Trophoblast cell (in vitro differentiated cells and primary cell): ENCODE measurements at regions not wholly inside any gene's neighbourhood (a gene's known extent, or its start where the extent isn't known, plus 50 kb on each side); places are given as distances from the start of the nearest gene placed in this dataset.

Experiments
- DNase-seq, 2 donors: peaks; one replicate each; pipeline ENCODE4 v3.0.0-alpha.2; 2016
- H2AFZ ChIP-seq: 2 replicates; pipeline ENCODE4 v1.6.1; 2013; ENCODE audit warnings: low read length, moderate library complexity, mild to moderate bottlenecking; ENCODE audit not compliant: insufficient read depth, poor library complexity
- H2AK5ac ChIP-seq: 2 replicates; pipeline ENCODE4 v1.6.1; 2013; ENCODE audit warnings: mild to moderate bottlenecking, low read length
- H2BK120ac ChIP-seq: 2 replicates; pipeline ENCODE4 v1.6.1; 2013; ENCODE audit warnings: low read length, mild to moderate bottlenecking, moderate library complexity; ENCODE audit not compliant: insufficient read depth, poor library complexity
- H2BK12ac ChIP-seq: 2 replicates; pipeline ENCODE4 v1.6.1; 2013; ENCODE audit warnings: mild to moderate bottlenecking, low read length, moderate library complexity
- H2BK5ac ChIP-seq: 2 replicates; pipeline ENCODE4 v1.6.1; 2013; ENCODE audit warnings: low read length, low read depth, moderate library complexity, mild to moderate bottlenecking; ENCODE audit not compliant: poor library complexity
- H3K14ac ChIP-seq: 2 replicates; pipeline ENCODE4 v1.6.1; 2013; ENCODE audit warnings: mild to moderate bottlenecking, low read length
- H3K18ac ChIP-seq: 2 replicates; pipeline ENCODE4 v1.6.1; 2013; ENCODE audit warnings: mild to moderate bottlenecking, low read length
- H3K23ac ChIP-seq: 2 replicates; pipeline ENCODE4 v1.6.1; 2013; ENCODE audit warnings: low read length
- H3K27ac ChIP-seq: 2 replicates; pipeline ENCODE4 v1.5.1; 2013; ENCODE audit warnings: low read depth, mild to moderate bottlenecking, inconsistent platforms, low read length, moderate library complexity
- H3K27me3 ChIP-seq: 2 replicates; pipeline ENCODE4 v1.6.1; 2013; ENCODE audit warnings: inconsistent platforms, mild to moderate bottlenecking, low read length, moderate library complexity; ENCODE audit not compliant: insufficient read depth
- H3K36me3 ChIP-seq, 2 experiments: 1 replicate in 1 of 2; 2 replicates in 1 of 2; pipeline ENCODE4 v1.6.1; 2013; ENCODE audit warnings: low read length in 2 of 2, mild to moderate bottlenecking in 2 of 2, moderate library complexity in 1 of 2; ENCODE audit not compliant: insufficient read depth in 2 of 2, control insufficient read depth in 1 of 2
- H3K4ac ChIP-seq: 2 replicates; pipeline ENCODE4 v1.6.1; 2013; ENCODE audit warnings: low read depth, mild to moderate bottlenecking, low read length, moderate library complexity
- H3K4me1 ChIP-seq, 2 experiments: 1 replicate in 1 of 2; 2 replicates in 1 of 2; pipeline ENCODE4 v1.6.1; 2013; ENCODE audit warnings: low read length in 2 of 2, mild to moderate bottlenecking in 2 of 2, moderate library complexity in 1 of 2; ENCODE audit not compliant: insufficient read depth in 2 of 2, control insufficient read depth in 1 of 2
- H3K4me2 ChIP-seq: 2 replicates; pipeline ENCODE4 v1.6.1; 2013; ENCODE audit warnings: inconsistent platforms, mild to moderate bottlenecking, low read length, moderate library complexity
- H3K4me3 ChIP-seq: 2 replicates; pipeline ENCODE4 v1.5.1; 2013; ENCODE audit warnings: mild to moderate bottlenecking, low read depth, low read length, inconsistent platforms
- H3K79me1 ChIP-seq: one replicate; pipeline ENCODE4 v1.6.1; 2013; ENCODE audit warnings: low read length
- H3K79me2 ChIP-seq: 2 replicates; pipeline ENCODE4 v1.6.1; 2013; ENCODE audit warnings: low read length, mild to moderate bottlenecking; ENCODE audit not compliant: control insufficient read depth, insufficient read depth, poor library complexity
- H3K9ac ChIP-seq: 2 replicates; pipeline ENCODE4 v1.6.1; 2013; ENCODE audit warnings: mild to moderate bottlenecking, low read length
- H3K9me3 ChIP-seq: 2 replicates; pipeline ENCODE4 v1.6.1; 2013; ENCODE audit warnings: low read depth, mild to moderate bottlenecking, control low read depth, inconsistent platforms, low read length; ENCODE audit not compliant: insufficient read depth
- H4K12ac ChIP-seq: 2 replicates; pipeline ENCODE4 v1.6.1; 2013; ENCODE audit warnings: low read depth, mild to moderate bottlenecking, low read length, moderate library complexity
- H4K8ac ChIP-seq: 2 replicates; pipeline ENCODE4 v1.6.1; 2013; ENCODE audit warnings: low read depth, mild to moderate bottlenecking, low read length, moderate library complexity
- H4K91ac ChIP-seq: one replicate; pipeline ENCODE4 v1.6.1; 2013; ENCODE audit warnings: low read depth, mild to moderate bottlenecking, low read length, moderate library complexity
- WGBS: extraction: QIAGEN DNeasy Blood & Tissue Kit; methylation state at CpG from one replicate; pipeline ENCODE4 v1.1.7; 2013; ENCODE audit warnings: missing lambda C conversion rate; ENCODE audit not compliant: insufficient read length, insufficient coverage; ENCODE audit errors: extremely low coverage; 5-methylcytosine and 5-hydroxymethylcytosine counted together

DNA sequence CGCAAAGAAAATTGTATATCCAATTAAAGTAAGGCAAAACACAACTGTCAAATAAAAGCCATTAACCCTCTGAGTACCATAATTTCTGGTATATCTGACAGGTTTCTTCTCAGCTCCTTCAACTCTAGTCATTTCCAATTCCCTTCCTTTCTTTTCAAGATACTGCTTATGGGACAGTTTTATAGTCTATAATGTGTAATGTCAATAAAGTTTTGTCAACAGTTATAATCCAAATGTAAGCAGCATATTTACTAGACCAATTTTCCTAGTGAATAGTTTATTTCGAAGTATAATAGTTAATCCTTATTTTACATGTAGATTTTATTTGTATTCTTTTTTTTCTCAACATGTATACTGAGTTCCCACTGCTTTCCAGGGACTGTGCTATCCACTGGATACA lies 1081.8 kb downstream of the EPHA7 start:
- Histone ChIP-seq H3K9me3 (no peaks in the 10 kb centered on the region), H2AFZ (no peak overlapping the region), H3K4me2 (no peak overlapping the region), H2BK120ac (no peak overlapping the region), H3K4me3 (no peak overlapping the region), H4K91ac (no peak overlapping the region), H2BK5ac (no peak overlapping the region), H4K12ac (no peak overlapping the region), H3K79me1 (no peaks in the 10 kb centered on the region), H3K79me2 (no peaks in the 10 kb centered on the region), H2BK12ac (no peak overlapping the region), H3K27me3 (no peaks in the 10 kb centered on the region), H4K8ac (no peak overlapping the region), H3K4me1 (no peaks in the 10 kb centered on the region), H3K9ac (no peak overlapping the region), H2AK5ac (no peak overlapping the region), H3K23ac (no peak overlapping the region), H3K14ac (no peak overlapping the region), H3K27ac (no peak overlapping the region), H3K4ac (no peak overlapping the region), H3K36me3 (no peaks in the 10 kb centered on the region), H3K18ac (no peak overlapping the region)
- no CpG with 5 or more reads among the region's 2 CpGs for WGBS
- no peak for DNase-seq

DNA sequence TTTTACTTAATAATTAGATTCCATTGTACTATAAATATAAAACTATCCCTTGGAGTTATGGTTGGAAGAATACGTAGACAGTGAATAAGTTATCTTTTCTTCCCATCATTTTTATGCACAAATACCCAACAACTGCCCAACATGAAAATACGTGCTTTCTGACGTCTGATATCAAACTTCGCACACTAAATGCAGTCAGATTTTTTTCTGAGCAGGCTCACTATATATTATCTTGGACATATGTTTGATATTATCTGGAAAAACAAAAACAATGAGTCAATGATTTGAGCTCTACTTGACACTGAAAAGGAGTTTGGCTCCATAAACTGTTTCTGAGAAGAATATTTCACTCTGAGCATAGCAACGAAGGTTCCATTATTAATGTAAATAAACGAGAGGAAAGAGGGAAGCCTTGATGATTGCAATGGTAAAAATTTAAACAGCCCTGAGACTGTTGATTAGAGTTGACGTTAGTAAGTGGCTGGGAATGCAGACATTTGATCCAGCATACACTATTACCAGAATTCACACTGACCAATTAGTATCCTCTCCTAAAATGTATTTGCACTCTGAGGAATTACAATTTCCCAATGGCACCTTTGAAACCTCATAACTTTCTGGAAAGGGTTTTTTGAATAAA lies 1090.0 kb downstream of the EPHA7 start:
- H3K4me2 ChIP-seq = no peak overlapping the region
- no peak overlapping the region for H3K27ac ChIP-seq
- no peak overlapping the region for H4K12ac ChIP-seq
- H3K27me3 ChIP-seq = no peaks in the 10 kb centered on the region
- H2AK5ac ChIP-seq = no peak overlapping the region
- no peak overlapping the region for H2BK12ac ChIP-seq
- H3K79me1 ChIP-seq = no peaks in the 10 kb centered on the region
- H2BK120ac ChIP-seq = no peak overlapping the region
- H3K14ac ChIP-seq = no peak overlapping the region
- no peak overlapping the region for H3K4me3 ChIP-seq
- WGBS = no CpG with 5 or more reads among the region's 7 CpGs
- no peak overlapping the region for H4K8ac ChIP-seq
- H4K91ac ChIP-seq = no peak overlapping the region
- no peaks in the 10 kb centered on the region for H3K36me3 ChIP-seq
- no peaks in the 10 kb centered on the region for H3K9me3 ChIP-seq
- no peak overlapping the region for H3K4ac ChIP-seq
- H3K18ac ChIP-seq = no peak overlapping the region
- DNase-seq = peak in 1 of 2 donors; percentile 2
- no peak overlapping the region for H3K9ac ChIP-seq
- no peak overlapping the region for H2AFZ ChIP-seq
- H3K23ac ChIP-seq = no peak overlapping the region
- no peaks in the 10 kb centered on the region for H3K4me1 ChIP-seq
- no peak overlapping the region for H2BK5ac ChIP-seq
- no peaks in the 10 kb centered on the region for H3K79me2 ChIP-seq

DNA sequence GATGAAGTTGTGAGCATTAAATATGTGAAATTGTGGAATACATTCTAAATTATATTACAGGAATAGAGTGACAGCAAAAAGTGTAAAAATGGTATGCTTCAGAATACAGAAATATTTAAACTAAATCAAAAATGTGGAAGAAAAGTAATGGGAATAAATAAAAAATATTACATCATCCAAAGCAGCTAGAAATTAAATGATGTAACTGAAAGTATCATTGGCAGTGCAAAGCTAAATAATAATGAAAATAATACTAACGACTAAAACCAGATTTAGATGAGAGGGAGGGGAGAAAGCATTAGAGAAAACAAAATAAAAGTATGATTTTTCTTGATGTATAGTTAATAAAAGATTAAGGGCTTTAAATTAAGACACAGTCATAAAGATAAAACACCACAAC lies 1104.0 kb downstream of the EPHA7 start:
- Histone ChIP-seq H3K36me3 (no peaks in the 10 kb centered on the region), H3K27ac (no peak overlapping the region), H2BK5ac (no peak overlapping the region), H2BK120ac (no peak overlapping the region), H3K4me3 (no peak overlapping the region), H4K91ac (no peak overlapping the region), H3K4ac (no peak overlapping the region), H3K79me1 (no peaks in the 10 kb centered on the region), H3K79me2 (no peaks in the 10 kb centered on the region), H3K9me3 (no peaks in the 10 kb centered on the region), H2AFZ (no peak overlapping the region), H3K18ac (no peak overlapping the region), H3K4me2 (no peak overlapping the region), H3K23ac (no peak overlapping the region), H2BK12ac (no peak overlapping the region), H3K9ac (no peak overlapping the region), H4K8ac (no peak overlapping the region), H4K12ac (no peak overlapping the region), H3K4me1 (no peaks in the 10 kb centered on the region), H3K27me3 (no peaks in the 10 kb centered on the region), H2AK5ac (no peak overlapping the region), H3K14ac (no peak overlapping the region)
- DNase-seq = no peak
- no CpG with 5 or more reads among the region's 1 CpG for WGBS

DNA sequence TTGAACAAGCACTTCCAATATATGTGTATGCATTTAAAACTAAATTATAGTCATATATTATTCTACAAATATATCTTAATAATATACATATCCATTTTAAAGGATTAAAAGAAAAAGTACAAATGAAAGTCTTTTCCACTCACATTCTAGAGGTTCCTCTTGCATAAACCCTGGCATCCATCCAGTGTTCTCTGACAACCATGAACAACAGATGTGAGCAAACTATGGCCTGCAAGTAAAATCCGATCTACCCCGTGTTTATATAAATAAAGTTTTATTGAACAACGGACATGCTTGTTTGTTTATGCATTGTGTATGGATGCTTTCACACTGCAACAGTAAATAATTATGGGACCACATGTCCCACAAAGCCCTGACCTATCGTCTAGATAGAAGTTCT lies 1122.3 kb downstream of the EPHA7 start:
- Histone ChIP-seq H2BK12ac (no peak overlapping the region), H4K8ac (no peak overlapping the region), H2AK5ac (no peak overlapping the region), H2BK120ac (no peak overlapping the region), H3K4ac (no peak overlapping the region), H3K14ac (no peak overlapping the region), H3K4me3 (no peak overlapping the region), H2BK5ac (no peak overlapping the region), H4K12ac (no peak overlapping the region), H3K79me1 (no peaks in the 10 kb centered on the region), H3K4me2 (no peak overlapping the region), H3K36me3 (no peaks in the 10 kb centered on the region), H3K27me3 (no peaks in the 10 kb centered on the region), H3K27ac (no peak overlapping the region), H2AFZ (no peak overlapping the region), H3K18ac (no peak overlapping the region), H4K91ac (no peak overlapping the region), H3K9ac (no peak overlapping the region), H3K79me2 (no peaks in the 10 kb centered on the region), H3K4me1 (no peaks in the 10 kb centered on the region), H3K9me3 (no peaks in the 10 kb centered on the region), H3K23ac (no peak overlapping the region)
- no CpG with 5 or more reads among the region's 4 CpGs for WGBS
- no peak for DNase-seq
